Liver (tissue), 8 donors: ENCODE measurements at regions not wholly inside any gene's neighbourhood (a gene's known extent, or its start where the extent isn't known, plus 50 kb on each side); places are given as distances from the start of the nearest gene placed in this dataset.

Source experiments
- DNase-seq: peaks from one replicate; pipeline ENCODE4 v3.0.0-alpha.2; 2017; ENCODE audit warnings: low spot score
- H3K27ac ChIP-seq, 2 donors: one replicate each; pipeline ENCODE4 v1.7.0; 2013; ENCODE audit warnings: inconsistent platforms in 2 of 2, low read length in 2 of 2, control low read depth in 1 of 2, low read depth in 1 of 2, mild to moderate bottlenecking in 1 of 2
- H3K27me3 ChIP-seq, 4 donors: one replicate each; pipeline versions ENCODE4 v1.6.1 to v1.7.0; 2013; ENCODE audit warnings: low read length in 3 of 4, inconsistent platforms in 1 of 4, mild to moderate bottlenecking in 1 of 4, moderate library complexity in 1 of 4; ENCODE audit not compliant: control insufficient read depth in 4 of 4, insufficient read depth in 4 of 4
- H3K36me3 ChIP-seq, 4 donors: one replicate each; pipeline versions ENCODE4 v1.6.1 to v1.7.0; 2013; ENCODE audit warnings: low read length in 3 of 4, mild to moderate bottlenecking in 3 of 4, low read depth in 1 of 4, moderate library complexity in 1 of 4; ENCODE audit not compliant: control insufficient read depth in 4 of 4, insufficient read depth in 3 of 4
- H3K4me1 ChIP-seq, 4 donors: one replicate each; pipeline versions ENCODE4 v1.6.1 to v1.7.0; 2013; ENCODE audit warnings: low read length in 3 of 4, mild to moderate bottlenecking in 3 of 4, moderate library complexity in 1 of 4; ENCODE audit not compliant: control insufficient read depth in 4 of 4, insufficient read depth in 4 of 4
- H3K4me3 ChIP-seq, 3 donors: one replicate each; pipeline versions ENCODE4 v1.6.1 to v1.7.0; 2013; ENCODE audit warnings: low read length in 3 of 3, control low read depth in 1 of 3, low read depth in 1 of 3, mild to moderate bottlenecking in 1 of 3
- H3K9ac ChIP-seq, 2 donors: one replicate each; pipeline ENCODE4 v1.7.0; 2013; ENCODE audit warnings: low read length in 2 of 2, mild to moderate bottlenecking in 2 of 2, moderate library complexity in 2 of 2, control low read depth in 1 of 2, low read depth in 1 of 2
- H3K9me3 ChIP-seq, 4 donors: one replicate each; pipeline versions ENCODE4 v1.6.1 to v1.7.0; 2013; ENCODE audit warnings: low read length in 3 of 4; ENCODE audit not compliant: control insufficient read depth in 4 of 4
- FOXA1 ChIP-seq: IDR thresholded peaks from 2 replicates; pipeline ENCODE4 v1.6.1; 2016; ENCODE audit warnings: antibody characterized with exemption
- FOXA2 ChIP-seq: IDR thresholded peaks from 2 replicates; pipeline ENCODE4 v1.6.1; 2016; ENCODE audit warnings: antibody characterized with exemption
- GABPA ChIP-seq, 2 donors: IDR thresholded peaks in 1 of 2; conservative IDR thresholded peaks in 1 of 2; 2 replicates each; pipeline ENCODE4 v1.6.1; 2016; ENCODE audit warnings: antibody characterized with exemption in 2 of 2, mild to moderate bottlenecking in 1 of 2, moderate library complexity in 1 of 2
- HNF4A ChIP-seq, 2 donors: conservative IDR thresholded peaks; 2 replicates each; pipeline ENCODE4 v1.6.1; 2016; ENCODE audit warnings: antibody characterized with exemption in 2 of 2, mild to moderate bottlenecking in 2 of 2
- HNF4G ChIP-seq: IDR thresholded peaks from 2 replicates; pipeline ENCODE4 v1.6.1; 2016; ENCODE audit warnings: antibody characterized with exemption
- JUND ChIP-seq, 2 donors: IDR thresholded peaks; 2 replicates each; pipeline ENCODE4 v1.6.1; 2016; ENCODE audit warnings: antibody characterized with exemption in 2 of 2
- MAX ChIP-seq: IDR thresholded peaks from 2 replicates; pipeline ENCODE4 v1.6.1; 2016; ENCODE audit warnings: antibody characterized with exemption
- NR2F2 ChIP-seq: IDR thresholded peaks from 2 replicates; pipeline ENCODE4 v1.6.1; 2016; ENCODE audit warnings: antibody characterized with exemption
- RAD21 ChIP-seq, 2 donors: IDR thresholded peaks; 2 replicates each; pipeline ENCODE4 v1.6.1; 2016; ENCODE audit warnings: antibody characterized with exemption in 2 of 2, mild to moderate bottlenecking in 2 of 2
- REST ChIP-seq: IDR thresholded peaks from 2 replicates; pipeline ENCODE4 v1.6.1; 2016; ENCODE audit warnings: antibody characterized with exemption, mild to moderate bottlenecking
- RXRA ChIP-seq, 2 donors: IDR thresholded peaks; 2 replicates each; pipeline ENCODE4 v1.6.1; 2017 to 2018; ENCODE audit warnings: antibody characterized with exemption in 2 of 2, mild to moderate bottlenecking in 1 of 2
- TAF1 ChIP-seq: conservative IDR thresholded peaks from 2 replicates; pipeline ENCODE4 v1.6.1; 2016; ENCODE audit warnings: antibody characterized with exemption, mild to moderate bottlenecking
- ZBTB33 ChIP-seq: IDR thresholded peaks from 2 replicates; pipeline ENCODE4 v1.6.1; 2016; ENCODE audit warnings: antibody characterized with exemption
- WGBS: extraction: QIAGEN DNeasy Blood & Tissue Kit; methylation state at CpG from one replicate; pipeline ENCODE4 v1.1.7; 2013; 5-methylcytosine and 5-hydroxymethylcytosine counted together
- TF ChIP-seq, protein P1 (sequence below): IDR thresholded peaks from 2 replicates; pipeline ENCODE4 v1.6.1; 2016; ENCODE audit warnings: antibody characterized with exemption
- TF ChIP-seq, protein P2 (sequence below): fragments of 150-350 bp; IDR thresholded peaks from 2 replicates; pipeline ENCODE4 v1.5.1; 2017; ENCODE audit warnings: improper control_type of control experiment, low read depth, low read length; ENCODE audit not compliant: missing input control
- donor health status: healthy.
- donor health status: healthy.
- donor health status: healthy.
- donor health status: healthy.
- donor health status: healthy.

- no peak for TF ChIP-seq JUND (IDR thresholded peaks at IDR 0.05)
- TF ChIP-seq, protein P1, sequence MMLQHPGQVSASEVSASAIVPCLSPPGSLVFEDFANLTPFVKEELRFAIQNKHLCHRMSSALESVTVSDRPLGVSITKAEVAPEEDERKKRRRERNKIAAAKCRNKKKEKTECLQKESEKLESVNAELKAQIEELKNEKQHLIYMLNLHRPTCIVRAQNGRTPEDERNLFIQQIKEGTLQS: no peak
- TF ChIP-seq RAD21 (IDR thresholded peaks at IDR 0.05): peak in 1 of 2 donors; percentile 7
- Histone ChIP-seq H3K4me1 (no peaks in the 10 kb centered on the region), H3K9ac (no peak overlapping the region), H3K9me3 (peaks cover 5 to 11% (median 9%) of the 10 kb centered on the region in 4 donors), H3K4me3 (no peak overlapping the region), H3K27me3 (no peaks in the 10 kb centered on the region), H3K36me3 (no peaks in the 10 kb centered on the region), H3K27ac (no peak overlapping the region)
- 87% methylated on average over 6 of the region's 6 CpGs for WGBS
- peak; percentile 17 for DNase-seq
Observed at GRCh38 chr3:194884649-194885315, 199.1 kb downstream of the FAM43A start.

DNA sequence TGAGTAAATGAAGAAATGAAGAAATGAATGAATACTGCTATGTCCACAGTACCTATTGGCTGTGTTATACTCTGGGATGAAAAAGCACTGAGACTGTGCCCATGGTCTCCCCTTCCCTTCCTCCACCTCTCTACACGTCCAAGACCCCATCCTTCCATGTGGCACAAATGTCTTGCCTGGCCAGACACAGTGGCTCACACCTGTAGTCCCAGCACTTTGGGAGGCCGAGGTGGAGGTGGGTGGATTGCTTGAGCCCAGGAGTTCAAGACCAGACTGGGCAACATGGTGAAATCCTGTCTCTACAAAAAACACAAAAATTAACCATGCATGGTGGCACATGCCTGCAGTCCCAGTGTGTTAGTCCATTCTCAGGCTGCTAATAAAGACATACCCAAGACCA is 200.1 kb downstream of the FAM43A start:
- WGBS: 94% methylated on average over 2 of the region's 2 CpGs
- no peaks in the 10 kb centered on the region for H3K27me3 ChIP-seq
- TF ChIP-seq HNF4A (conservative IDR thresholded peaks at IDR 0.05): no peak
- TF ChIP-seq RXRA (IDR thresholded peaks at IDR 0.05): no peak
- no peak for TF ChIP-seq REST
- TF ChIP-seq FOXA2: no peak
- no peak for TF ChIP-seq MAX
- no peak for TF ChIP-seq HNF4G
- TF ChIP-seq NR2F2: no peak
- no peak for TF ChIP-seq GABPA (IDR thresholded peaks at IDR 0.05 in 1 of 2, conservative IDR thresholded peaks at IDR 0.05 in 1 of 2)

GRCh38 chr3:194886836-194887235 is 201.2 kb downstream of the FAM43A start:
- Histone ChIP-seq H3K9me3 (peaks cover 5 to 11% (median 9%) of the 10 kb centered on the region in 4 donors), H3K27ac (no peak overlapping the region), H3K4me3 (no peak overlapping the region), H3K9ac (no peak overlapping the region), H3K4me1 (no peaks in the 10 kb centered on the region), H3K27me3 (no peaks in the 10 kb centered on the region), H3K36me3 (no peaks in the 10 kb centered on the region)
- WGBS: 97% methylated on average over 2 of the region's 2 CpGs
- peak; percentile 22 for DNase-seq
- TF ChIP-seq REST (no peak), RAD21 (IDR thresholded peaks at IDR 0.05) (no peak), ZBTB33 (no peak), NR2F2 (no peak), TAF1 (no peak), RXRA (IDR thresholded peaks at IDR 0.05) (no peak), HNF4A (conservative IDR thresholded peaks at IDR 0.05) (no peak), FOXA1 (no peak)
- TF ChIP-seq, protein P1: no peak
- TF ChIP-seq, protein P2, sequence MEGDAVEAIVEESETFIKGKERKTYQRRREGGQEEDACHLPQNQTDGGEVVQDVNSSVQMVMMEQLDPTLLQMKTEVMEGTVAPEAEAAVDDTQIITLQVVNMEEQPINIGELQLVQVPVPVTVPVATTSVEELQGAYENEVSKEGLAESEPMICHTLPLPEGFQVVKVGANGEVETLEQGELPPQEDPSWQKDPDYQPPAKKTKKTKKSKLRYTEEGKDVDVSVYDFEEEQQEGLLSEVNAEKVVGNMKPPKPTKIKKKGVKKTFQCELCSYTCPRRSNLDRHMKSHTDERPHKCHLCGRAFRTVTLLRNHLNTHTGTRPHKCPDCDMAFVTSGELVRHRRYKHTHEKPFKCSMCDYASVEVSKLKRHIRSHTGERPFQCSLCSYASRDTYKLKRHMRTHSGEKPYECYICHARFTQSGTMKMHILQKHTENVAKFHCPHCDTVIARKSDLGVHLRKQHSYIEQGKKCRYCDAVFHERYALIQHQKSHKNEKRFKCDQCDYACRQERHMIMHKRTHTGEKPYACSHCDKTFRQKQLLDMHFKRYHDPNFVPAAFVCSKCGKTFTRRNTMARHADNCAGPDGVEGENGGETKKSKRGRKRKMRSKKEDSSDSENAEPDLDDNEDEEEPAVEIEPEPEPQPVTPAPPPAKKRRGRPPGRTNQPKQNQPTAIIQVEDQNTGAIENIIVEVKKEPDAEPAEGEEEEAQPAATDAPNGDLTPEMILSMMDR: no peak

More for the DNA sequence above, 200.1 kb downstream of the FAM43A start:
- peaks cover 5 to 11% (median 9%) of the 10 kb centered on the region in 4 donors for H3K9me3 ChIP-seq
- no peak overlapping the region for H3K9ac ChIP-seq
- H3K4me3 ChIP-seq: no peak overlapping the region
- no peaks in the 10 kb centered on the region for H3K4me1 ChIP-seq
- no peaks in the 10 kb centered on the region for H3K36me3 ChIP-seq
- H3K27ac ChIP-seq: no peak overlapping the region
- DNase-seq: peak; percentile 9
